NCI-H2171 treated with DMSO at 0.1 percent for 48 hours (cell line): ENCODE measurements at regions not wholly inside any gene's neighbourhood (a gene's known extent, or its start where the extent isn't known, plus 50 kb on each side); places are given as distances from the start of the nearest gene placed in this dataset.
A peak's percentile ranks its signal among the peaks of the same experiment; 100 is the strongest.
"Not testable (repeated sequence)": the region's sequence is repeated elsewhere in the genome, so short reads cannot be mapped to it uniquely, and the experiment has no call there.

ENCODE experiments used
- DNase-seq: peaks from one replicate; lab custom pipeline; 2025; lab: John Stamatoyannopoulos, UW

DNA sequence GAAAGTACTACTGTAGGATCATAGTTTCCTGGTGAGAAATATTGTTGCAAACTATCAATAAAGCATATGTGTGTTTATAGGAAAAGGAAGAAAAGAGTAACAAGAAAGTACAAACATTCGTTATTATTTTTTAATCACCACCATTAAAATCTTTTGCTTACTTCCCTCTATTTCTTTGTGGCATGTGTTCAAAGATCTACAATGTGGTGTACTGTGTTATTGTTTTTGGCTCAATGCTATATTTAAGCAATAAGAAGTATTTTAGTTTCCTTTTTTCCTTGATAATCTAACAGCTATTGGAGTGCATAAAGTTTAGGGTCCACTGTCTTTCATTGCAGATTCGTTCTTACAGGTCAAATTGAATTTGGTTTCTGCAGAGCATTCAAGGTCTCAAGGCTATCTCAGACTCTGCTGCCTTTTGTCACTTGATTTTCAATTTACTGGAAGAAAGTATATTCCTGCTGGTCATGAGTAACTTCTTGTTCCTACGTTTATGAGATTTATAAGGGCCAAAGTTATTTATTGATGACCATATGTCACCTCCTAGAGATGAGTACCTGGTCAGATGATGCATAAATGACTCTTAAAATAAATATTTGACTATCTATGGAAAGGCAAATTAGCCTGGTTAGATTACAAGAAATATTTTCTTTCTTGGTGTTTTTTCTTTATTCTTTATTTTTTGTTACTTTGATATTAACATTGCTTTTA lies 323.0 kb downstream of the TMEM167A start:
- no peak for DNase-seq

DNA sequence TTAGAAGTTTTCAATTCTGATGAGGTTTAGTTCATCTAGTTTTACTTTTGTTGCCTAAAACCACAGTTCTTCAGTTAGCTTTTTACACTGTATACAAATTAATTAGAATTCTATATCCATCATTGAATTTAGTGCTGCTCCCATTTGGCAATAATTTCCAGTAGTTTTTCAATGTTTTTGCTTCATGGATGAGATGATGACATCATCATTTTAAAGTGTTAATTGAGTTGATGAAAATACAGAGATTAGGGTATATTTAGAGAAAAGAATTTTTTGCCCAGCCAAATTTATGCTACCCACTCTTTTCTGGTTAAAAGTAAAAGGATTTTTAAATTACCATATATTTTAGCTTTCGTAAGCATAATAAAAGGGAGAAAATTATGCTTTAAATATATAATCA lies 323.8 kb downstream of the TMEM167A start:
- DNase-seq = no peak

DNA sequence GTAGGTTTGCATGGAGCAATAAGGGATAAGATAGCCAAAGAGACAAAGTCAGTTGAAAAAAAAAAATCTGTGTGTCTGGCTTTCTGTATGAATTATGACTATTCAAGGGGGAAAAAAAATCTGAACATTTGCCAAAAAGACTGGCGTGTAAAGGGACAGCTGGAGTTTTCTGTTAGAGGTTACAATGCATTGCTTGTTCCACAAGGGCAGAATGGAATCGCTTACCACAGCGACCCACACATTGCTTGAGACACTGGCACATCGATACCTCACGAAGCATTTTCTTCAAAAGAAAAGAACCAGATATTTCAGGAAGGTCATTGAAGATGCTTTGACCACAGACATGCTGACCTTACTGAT lies 327.8 kb downstream of the TMEM167A start:
- DNase-seq = peak; percentile 3

DNA sequence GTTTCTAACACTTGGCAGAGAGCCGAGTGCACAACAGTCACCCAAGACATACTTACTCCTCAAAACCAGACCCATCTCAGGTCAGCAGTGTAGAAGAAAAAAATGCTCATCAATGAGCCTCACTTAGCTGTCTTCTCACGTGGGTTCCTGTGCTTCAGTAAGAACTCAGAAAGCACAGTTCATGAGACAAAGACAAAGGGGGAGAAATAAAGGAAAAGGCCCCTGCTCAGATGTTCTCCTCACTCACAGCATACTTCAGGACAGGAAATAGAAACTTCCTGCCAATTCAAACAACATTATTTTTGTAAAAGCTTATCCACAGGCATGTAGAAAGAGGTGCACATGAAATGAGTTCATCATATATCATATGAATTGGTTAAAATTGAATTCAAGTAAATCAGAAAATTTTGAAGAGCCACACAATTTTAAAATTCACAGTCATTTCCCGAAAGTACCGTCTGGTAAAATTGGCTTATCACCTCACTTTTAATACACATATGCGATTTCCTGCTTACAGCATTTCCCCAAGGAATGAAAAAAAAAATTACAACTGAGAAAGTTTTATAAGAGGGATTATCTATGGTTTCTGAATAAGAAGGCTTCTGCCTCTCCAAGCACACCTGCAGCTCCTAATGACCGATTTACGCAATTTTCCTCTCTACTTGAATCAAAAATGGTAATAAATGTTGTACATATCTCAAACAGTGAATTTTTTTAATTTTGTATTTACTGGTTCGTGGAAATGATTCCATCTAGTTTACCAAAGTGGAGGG lies 328.3 kb downstream of the TMEM167A start:
- no peak for DNase-seq

DNA sequence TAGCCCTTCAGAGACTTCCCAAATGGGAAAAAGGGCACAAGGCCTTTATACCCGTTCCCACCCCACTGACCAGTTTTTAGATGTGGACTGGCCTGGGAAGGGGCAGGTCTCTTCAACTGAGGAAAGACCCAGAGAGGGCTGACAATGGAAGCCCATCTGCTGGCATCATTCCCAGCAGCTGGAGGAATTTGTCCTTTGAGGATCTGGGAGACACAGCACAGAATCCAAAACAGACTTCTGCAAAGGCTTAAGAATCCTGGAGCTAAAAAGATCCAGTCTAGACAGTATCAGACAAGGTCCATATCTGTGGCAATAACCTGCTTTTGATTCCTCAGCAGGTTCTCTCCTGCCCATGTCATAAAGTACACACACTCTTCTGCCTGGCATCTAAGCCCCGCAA lies 329.2 kb downstream of the TMEM167A start:
- no peak for DNase-seq

DNA sequence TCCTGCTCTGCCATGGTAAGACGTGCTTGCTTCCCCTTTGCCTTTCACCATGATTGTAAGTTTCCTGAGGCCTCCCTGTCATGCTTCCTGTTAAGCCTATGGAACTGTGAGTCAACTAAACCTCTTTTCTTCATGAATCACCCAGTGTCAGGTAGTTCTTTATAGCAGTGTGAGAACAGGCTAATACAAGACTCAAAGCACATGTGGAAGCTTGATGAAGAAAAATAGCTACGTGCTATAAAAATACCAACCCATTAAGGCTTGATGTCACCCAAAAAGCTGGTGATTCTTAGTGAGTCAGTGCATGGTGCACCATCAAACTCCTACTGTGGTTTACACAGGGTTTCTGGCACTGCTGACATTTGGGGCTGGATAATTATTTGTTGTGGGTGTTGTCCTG lies 332.2 kb downstream of the TMEM167A start:
- no peak for DNase-seq

DNA sequence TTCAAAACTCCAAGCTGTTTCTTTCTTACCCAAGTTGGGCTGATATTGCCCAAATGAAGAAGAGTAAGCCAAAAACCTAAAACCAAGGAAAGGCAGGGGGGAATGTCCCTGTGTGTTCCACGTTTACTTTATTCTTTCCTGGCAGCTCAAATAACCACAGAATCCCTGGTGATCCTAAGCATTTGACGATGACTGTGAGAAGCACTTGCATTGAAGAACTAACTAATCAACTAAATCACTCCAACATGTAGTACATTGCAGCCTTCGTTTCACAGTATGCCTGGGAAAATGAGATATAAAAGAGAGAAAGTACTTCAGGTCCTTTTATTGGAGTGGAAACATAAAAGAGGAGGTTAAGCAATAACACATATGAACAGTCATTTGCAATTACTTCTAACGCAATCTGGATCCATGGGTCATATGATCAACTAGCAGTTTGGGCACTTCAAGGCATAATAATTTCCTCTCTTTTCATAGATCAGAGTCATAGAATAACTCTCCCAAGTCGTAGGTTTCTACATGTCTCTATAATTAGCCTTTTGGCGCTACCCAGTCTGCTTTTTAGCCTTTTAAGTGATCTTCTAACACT lies 338.4 kb downstream of the TMEM167A start:
- no peak for DNase-seq

DNA sequence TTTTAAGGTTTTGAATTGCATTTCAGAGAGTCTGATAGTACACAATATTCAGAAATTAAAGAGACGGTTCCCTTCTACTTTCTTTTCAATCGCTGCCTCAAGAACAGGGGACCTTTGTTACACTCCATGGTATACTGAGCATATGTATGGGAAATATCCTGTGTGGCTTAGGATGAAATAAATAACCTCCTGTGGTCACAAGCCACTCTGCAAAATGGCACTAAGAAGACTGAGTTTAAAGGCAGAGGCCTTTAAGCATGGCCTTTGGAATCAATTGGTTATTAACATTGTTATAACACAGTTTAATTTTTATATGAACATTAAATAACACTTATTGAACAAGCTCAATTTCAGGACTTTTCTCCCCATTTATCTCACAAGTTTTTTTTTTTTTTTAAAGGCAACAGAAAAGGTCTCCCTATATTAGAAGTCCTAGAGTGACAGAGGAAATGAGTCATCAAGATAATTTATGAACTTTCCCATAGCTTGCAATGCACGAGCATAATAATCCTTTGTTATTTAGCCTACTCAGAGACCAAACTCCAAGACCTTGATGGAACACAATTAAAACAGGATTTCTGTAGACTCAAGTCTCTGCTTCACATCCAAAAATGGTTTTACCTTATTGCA lies 341.9 kb downstream of the TMEM167A start:
- no peak for DNase-seq

DNA sequence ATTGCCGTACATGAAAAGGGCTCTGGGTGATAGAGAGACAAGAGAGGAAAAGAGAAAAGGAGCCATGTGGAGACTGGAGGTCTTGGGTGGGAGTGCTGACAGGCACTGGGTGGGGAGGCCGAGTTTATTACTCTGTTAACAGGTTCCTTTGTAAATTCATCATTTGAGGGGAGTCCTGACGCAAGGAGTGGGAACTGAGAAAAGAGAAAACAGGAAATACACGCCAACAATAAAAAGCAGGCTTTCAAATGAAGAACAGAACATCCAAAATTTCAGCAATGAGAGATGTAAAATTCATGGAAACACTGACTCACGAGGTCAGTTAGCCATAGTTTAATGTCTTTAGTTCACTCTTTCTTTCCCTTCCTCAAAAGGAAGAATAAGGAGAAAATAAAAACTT lies 342.8 kb downstream of the TMEM167A start:
- DNase-seq = no peak

DNA sequence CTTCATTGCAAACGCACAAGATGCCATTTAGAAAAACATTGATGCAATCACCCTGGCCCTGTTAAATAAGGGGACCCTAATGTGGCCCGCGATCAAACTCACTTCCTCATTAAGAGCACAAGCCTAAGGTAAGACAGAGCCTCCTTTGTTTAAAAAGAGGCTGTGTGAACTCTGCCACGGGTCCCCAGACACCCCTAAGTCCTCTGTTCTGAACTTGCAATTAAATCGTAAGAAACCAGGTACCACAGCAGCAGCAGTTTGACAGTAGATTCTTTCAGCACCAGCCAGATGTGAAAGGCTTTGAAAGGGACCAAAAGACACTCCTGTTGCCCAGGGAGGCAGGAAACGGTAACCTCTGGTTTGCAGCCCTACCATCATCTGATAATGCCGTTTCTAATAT lies 346.3 kb downstream of the TMEM167A start:
- DNase-seq = no peak

DNA sequence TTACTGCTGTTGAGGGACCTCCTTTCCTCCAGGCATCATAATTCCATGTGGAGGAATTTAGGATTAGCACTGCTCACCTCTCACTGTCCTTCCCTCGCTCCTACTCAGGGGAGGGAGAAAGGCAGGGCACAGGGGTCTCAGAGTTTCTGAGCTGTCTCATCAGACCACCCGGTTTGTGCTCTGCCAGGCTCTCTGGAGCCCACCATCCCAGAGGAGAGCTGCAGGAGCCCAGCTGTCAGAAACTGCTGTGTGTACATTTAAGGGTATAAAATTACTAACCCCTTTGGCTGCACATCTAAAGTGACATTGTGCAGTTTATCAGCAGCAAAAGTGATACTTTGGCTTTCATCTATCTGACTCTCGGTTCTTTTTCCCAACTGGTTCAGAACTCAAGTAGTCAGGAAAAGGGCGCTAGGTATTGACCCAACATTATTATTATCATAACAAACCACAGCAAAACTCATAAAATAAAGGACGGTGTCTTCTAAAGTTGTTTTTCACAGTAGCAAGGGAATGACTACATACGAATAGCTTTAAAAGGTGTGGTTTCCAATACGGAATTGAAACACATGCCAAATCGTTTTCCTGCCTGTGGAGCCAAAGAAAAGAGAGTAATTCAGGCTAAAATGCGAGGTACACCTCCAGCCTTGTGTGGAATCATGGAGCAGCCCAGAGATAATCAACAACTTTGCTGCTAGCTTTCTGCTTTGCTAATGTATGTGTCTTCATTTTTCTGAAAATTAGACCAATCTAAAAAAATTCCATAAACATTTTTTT lies 348.1 kb downstream of the TMEM167A start:
- DNase-seq = no peak

DNA sequence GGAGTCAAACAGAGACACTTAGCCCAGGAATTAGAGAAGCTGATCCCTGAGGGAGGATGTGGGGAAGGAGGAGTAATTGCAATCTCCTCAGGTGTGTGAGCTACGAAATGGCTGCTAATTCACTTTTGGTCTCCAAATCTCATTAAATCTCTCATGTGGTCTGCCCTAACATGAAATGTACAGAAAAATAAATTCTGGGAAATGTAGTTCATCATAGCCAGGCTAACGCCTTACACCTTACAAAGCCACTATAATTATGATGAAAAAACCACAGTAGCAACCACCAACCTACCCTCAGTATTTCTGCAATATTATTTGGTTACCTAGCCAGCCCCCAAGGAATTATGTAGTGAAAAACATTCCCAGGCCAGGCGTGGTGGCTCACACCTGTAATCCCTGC lies 354.0 kb downstream of the TMEM167A start:
- no peak for DNase-seq

DNA sequence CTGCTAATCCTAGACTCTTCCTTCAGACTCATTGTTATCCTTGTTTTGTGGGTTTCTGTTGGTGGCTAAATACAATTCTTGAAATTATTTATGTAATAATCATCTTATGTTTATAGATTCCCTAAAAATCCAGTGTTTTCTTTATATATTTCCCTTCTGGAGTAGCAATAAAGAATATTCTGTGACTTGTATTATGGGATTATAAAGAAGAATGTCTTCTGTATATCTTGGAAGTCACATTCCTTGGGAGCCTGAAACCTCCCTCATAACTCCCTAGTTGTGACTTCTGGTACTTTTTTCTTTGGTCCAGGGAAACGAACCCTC lies 356.1 kb downstream of the TMEM167A start:
- no peak for DNase-seq

DNA sequence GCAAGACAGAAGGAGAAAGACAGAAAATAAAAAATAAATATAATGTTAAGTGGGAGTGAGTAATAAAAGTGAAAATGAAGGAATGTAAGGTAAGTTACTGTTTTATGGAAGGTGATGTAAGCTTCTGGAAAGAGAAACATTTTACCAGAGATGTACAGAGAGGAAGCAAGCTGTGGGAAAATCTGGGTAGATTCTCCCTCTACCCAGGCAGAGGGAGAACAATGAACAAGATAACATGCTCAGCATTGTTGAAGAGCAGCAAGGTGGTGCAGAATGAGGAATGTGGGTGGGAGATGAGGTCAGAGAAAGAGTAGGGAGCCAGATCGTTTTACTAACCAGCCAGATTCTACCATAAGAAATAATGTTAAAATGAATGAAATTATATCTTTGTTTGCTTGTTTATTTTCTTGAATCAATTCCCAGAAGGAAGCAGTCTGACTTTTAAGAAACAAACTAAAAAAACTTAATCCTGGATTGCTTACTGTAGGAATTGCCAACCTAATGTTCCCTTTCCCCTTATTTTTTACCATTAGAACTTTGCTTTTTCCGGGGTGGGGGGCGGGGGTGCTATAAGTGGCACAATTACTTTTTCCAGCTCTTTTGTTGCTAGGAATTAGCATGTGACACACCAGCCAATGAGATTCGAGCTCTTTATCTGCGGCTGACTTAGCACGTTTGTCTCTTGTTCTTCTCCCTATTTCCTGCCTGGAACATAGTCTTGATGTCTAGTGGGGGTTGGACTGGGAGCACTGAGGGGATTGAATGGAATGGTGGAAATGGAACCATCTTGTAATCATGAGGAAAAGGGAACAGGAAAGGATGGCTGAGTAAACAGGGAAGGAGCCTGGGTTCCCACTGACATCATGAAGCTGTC lies 356.7 kb downstream of the TMEM167A start:
- DNase-seq = no peak

DNA sequence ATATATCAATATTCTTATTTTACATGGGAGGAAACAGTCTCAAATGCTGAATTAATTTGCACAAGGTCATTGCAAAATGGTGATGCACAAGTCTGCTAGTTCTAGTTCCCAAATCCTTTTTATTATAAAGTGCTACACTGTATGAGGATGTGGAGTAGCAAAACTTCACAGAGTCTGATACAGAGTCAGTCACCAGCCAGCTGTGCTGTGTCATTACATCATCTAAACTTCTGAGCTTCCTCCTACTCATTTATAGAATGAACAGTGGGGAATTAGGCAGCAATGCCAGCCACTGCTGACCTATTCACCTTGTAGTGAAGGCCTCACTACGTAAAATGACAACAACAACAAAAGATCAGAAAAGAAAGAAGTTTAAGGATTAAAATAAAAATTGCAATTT lies 357.8 kb downstream of the TMEM167A start:
- no peak for DNase-seq

DNA sequence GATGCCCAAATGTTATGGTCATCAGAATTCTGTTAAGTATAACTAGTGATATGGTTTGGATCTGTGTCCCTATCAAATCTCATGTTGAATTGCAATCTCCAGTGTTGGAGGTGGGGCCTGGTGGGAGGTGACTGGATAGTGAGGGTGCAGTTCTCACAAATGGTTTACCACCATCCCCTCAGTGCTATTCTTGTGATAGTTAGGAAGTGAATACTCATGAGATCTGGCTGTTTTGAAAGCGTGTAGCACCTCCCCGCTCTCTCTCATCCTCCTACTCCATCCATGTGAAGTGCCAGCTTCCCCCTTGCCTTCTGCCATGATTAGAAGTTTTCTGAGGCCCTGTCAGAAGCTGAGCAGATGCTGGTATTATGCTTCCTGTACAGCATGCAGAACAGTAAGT lies 359.5 kb downstream of the TMEM167A start:
- DNase-seq = no peak

DNA sequence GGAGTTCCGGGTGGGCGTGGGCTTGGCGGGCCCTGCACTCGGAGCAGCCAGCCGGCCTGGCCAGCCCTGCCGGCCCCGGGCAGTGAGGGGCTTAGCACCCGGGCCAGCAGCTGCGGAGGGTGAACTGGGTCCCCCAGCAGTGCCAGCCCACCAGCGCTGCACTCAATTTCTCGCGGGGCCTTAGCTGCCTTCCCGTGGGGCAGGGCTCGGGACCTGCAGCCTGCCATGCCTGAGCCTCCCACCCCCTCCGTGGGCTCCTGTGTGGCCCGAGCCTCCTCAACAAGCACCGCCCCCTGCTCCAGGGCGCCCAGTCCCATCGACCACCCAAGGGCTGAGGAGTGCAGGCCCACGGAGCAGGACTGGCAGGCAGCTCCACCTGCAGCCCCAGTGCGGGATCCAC lies 362.5 kb downstream of the TMEM167A start:
- DNase-seq = not testable (repeated sequence)

DNA sequence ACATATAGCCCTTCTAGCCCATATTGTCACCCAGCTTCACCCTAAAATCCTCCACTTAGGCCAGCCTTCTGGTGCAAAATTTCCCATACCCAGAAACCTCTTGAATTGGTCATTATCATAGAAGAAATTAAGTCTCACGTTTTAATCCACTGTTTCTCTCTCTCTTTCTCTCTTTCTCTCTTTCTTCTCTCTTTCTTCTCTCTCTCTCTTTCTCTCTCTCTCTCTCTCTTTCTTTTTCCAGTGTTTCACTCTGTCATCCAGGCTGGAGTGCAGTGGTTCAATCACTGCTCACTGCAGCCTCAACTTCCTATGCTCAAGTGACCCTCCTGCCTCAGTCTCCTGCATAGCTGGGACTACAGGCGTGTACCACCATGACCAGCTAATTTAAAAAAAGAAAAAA lies 363.4 kb downstream of the TMEM167A start:
- DNase-seq = no peak

DNA sequence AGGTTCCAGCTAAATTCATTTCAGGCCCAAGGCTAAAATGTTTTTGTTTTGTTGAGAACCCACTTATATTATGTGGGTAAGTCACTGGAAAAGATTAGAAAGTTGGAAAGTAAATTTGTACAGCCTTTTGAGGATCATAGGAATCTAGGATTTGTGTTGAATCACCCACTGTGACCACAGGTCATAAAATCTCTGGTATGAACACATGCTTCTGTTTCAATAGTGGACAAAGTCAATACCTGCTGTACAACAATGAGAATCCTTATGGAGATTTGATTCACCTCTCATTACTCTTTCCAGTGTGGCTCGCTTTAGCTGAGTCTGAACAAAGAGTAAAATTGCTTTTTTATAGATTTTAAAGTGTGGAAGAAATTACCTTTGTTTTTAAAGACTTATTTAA lies 369.5 kb downstream of the TMEM167A start:
- DNase-seq = no peak

DNA sequence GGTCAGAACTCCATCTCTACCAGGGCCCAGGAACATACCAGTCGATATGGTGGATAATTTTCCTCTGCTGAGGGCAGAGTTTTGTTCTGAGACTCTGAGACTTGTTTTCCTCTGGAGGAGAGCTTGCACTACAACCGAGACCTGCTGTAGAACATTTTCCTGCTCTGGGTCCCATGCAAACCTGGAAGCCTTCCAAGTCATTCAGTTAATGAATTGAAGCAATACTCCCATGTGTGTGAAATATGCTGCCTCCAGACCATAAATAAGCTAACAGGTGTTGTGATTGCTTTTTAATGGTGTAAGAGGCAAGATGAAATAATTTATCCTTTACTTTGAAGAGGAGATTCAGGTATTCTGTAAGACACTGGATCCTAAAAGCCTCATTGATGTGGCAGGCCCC lies 372.8 kb downstream of the TMEM167A start:
- no peak for DNase-seq

DNA sequence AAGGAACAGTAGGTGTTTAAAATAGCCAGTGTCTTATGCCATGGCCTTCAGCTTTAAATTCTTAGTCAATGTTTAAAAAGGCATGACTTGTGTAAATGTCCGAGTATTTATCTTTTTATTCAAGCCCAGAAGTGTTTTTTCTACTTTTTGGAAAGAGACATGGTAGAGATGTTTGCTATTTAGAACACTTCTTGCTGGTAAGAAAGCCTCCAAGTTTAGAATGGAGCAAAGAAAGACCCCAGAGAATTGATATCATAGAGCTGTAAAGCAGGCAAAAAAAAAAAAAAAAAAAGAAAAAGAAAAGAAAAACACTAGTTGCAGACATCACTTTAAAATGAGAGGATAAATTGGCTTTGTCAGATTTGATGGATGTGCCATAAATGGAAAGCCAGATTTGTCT lies 375.1 kb downstream of the TMEM167A start:
- DNase-seq = no peak
